Activated naive CD8-positive, alpha-beta T cell (primary cell): ENCODE measurements at regions not wholly inside any gene's neighbourhood (a gene's known extent, or its start where the extent isn't known, plus 50 kb on each side); places are given as distances from the start of the nearest gene placed in this dataset.

Source experiments
- H3K27ac Mint-ChIP-seq: one replicate; pipeline ENCODE4 v1.8.0; 2021; ENCODE audit warnings: mixed read lengths
- H3K27me3 Mint-ChIP-seq: one replicate; pipeline ENCODE4 v1.8.0; 2021; ENCODE audit warnings: mixed read lengths
- H3K36me3 Mint-ChIP-seq: one replicate; pipeline ENCODE4 v1.8.0; 2021; ENCODE audit warnings: mixed read lengths
- H3K4me1 Mint-ChIP-seq: one replicate; pipeline ENCODE4 v1.8.0; 2021; ENCODE audit warnings: low read depth, mixed read lengths
- H3K4me3 Mint-ChIP-seq: one replicate; pipeline ENCODE4 v1.8.0; 2021; ENCODE audit warnings: mild to moderate bottlenecking, mixed read lengths
- H3K9me3 Mint-ChIP-seq: one replicate; pipeline ENCODE4 v1.8.0; 2021; ENCODE audit warnings: low read depth, mixed read lengths

DNA sequence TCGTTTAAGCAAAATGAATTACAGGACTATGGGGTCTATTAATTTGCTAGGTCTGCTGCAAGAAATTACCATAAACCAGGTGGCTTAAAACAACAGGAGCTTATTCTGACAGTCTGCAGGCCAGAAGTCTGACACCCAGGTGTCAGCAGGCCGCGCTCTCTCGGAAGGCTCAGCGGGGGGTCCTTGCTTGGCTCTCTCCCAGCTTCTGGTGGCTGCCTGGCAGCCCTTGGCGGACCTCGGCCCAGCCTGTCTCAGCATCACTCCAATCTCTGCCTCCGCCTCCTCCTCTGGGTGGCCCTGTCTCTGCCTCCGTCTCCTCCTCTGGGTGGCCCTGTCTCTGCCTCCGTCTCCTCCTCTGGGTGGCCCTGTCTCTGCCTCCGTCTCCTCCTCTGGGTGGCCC, 580.5 kb upstream of the FAT1 start:
- H3K4me1 Mint-ChIP-seq = no peaks in the 10 kb centered on the region
- H3K4me3 Mint-ChIP-seq = no peak overlapping the region

DNA sequence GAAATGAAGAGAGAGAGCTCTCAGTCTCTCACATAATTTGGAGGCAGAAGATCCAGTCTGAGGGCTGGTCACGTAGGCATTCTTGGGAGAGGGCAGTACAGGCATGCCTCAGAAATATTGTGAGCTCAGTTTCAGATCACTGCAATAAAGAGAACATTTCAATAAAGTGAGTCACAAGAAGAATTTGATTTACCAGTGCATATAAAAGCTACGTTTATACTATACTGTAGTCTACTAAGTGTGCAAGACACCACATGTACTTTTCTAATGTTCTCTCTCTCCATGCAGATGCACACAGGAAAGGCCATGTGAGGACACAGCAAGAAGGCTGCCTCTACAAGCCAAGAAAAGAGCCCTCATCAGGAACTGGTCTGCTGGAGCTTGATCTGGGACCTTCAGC, 583.5 kb upstream of the FAT1 start:
- no peak overlapping the region for H3K27ac Mint-ChIP-seq
- H3K9me3 Mint-ChIP-seq = peaks cover 19% of the 10 kb centered on the region
- no peaks in the 10 kb centered on the region for H3K36me3 Mint-ChIP-seq
- H3K4me3 Mint-ChIP-seq = no peak overlapping the region
- H3K4me1 Mint-ChIP-seq = no peaks in the 10 kb centered on the region
- no peaks in the 10 kb centered on the region for H3K27me3 Mint-ChIP-seq

More for the DNA sequence above, 580.5 kb upstream of the FAT1 start:
- H3K27ac Mint-ChIP-seq = no peak overlapping the region
- no peaks in the 10 kb centered on the region for H3K36me3 Mint-ChIP-seq
- H3K27me3 Mint-ChIP-seq = no peaks in the 10 kb centered on the region
- peaks cover 7% of the 10 kb centered on the region for H3K9me3 Mint-ChIP-seq

DNA sequence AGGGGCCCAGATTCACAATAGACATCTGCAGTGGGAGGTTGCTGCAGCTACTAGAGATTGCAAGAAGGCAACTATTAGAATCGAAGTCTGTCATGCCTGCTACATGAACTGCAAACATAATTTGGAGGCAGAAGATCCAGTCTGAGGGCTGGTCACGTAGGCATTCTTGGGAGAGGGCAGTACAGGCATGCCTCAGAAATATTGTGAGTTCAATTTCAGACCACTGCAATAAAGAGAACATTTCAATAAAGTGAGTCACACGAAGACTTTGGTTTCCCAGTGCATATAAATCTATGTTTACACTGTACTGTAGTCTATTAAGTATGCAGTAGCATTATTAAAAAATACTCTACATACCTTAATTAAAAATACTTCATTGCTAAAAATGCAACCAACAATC, 585.8 kb upstream of the FAT1 start:
- H3K4me3 Mint-ChIP-seq = no peak overlapping the region
- no peaks in the 10 kb centered on the region for H3K27me3 Mint-ChIP-seq

GRCh38 chr4:187312299-187312698, 588.6 kb upstream of the FAT1 start:
- no peaks in the 10 kb centered on the region for H3K4me1 Mint-ChIP-seq
- no peaks in the 10 kb centered on the region for H3K27me3 Mint-ChIP-seq
- H3K36me3 Mint-ChIP-seq = no peaks in the 10 kb centered on the region
- peaks cover 23% of the 10 kb centered on the region for H3K9me3 Mint-ChIP-seq
- no peak overlapping the region for H3K27ac Mint-ChIP-seq
- H3K4me3 Mint-ChIP-seq = no peak overlapping the region

More for the DNA sequence above, 585.8 kb upstream of the FAT1 start:
- Mint-ChIP-seq H3K4me1 (no peaks in the 10 kb centered on the region), H3K9me3 (peaks cover 22% of the 10 kb centered on the region), H3K27ac (no peak overlapping the region), H3K36me3 (no peaks in the 10 kb centered on the region)

- Mint-ChIP-seq H3K27me3 (no peaks in the 10 kb centered on the region), H3K36me3 (no peaks in the 10 kb centered on the region), H3K9me3 (peaks cover 8% of the 10 kb centered on the region), H3K27ac (no peak overlapping the region), H3K4me1 (no peaks in the 10 kb centered on the region), H3K4me3 (no peak overlapping the region)
These were observed 594.1 kb upstream of the FAT1 start for GRCh38 chr4:187317799-187318198.

- Mint-ChIP-seq H3K4me1 (no peaks in the 10 kb centered on the region), H3K36me3 (no peaks in the 10 kb centered on the region), H3K27me3 (no peaks in the 10 kb centered on the region), H3K27ac (no peak overlapping the region), H3K9me3 (peaks cover 4% of the 10 kb centered on the region), H3K4me3 (no peak overlapping the region)
These were observed 598.1 kb upstream of the FAT1 start for GRCh38 chr4:187321711-187322110.

- H3K9me3 Mint-ChIP-seq = no peaks in the 10 kb centered on the region
- H3K4me1 Mint-ChIP-seq = no peaks in the 10 kb centered on the region
- no peaks in the 10 kb centered on the region for H3K27me3 Mint-ChIP-seq
These were observed 608.5 kb upstream of the FAT1 start for GRCh38 chr4:187332141-187332540.

DNA sequence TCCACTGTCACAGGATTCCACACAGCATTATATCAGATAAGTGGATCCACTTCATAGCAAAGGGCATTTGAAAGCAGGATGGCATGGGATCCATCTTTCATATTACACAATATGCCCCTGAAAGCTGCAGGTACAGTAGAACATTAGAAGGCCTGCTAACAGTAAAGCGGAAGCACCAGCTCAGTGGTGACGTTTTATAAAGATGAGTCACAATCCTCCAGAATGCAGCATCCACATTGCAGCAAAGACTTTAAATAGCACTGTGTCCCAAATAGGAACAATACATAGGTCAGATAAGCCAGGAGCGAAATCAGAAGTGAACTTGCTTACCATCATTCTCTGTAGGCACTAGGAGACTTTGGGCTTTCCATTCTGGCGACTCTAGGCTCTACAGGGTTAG, 609.5 kb upstream of the FAT1 start:
- H3K4me3 Mint-ChIP-seq = no peak overlapping the region
- no peak overlapping the region for H3K27ac Mint-ChIP-seq
- no peaks in the 10 kb centered on the region for H3K27me3 Mint-ChIP-seq
- no peaks in the 10 kb centered on the region for H3K9me3 Mint-ChIP-seq
- no peaks in the 10 kb centered on the region for H3K4me1 Mint-ChIP-seq
- H3K36me3 Mint-ChIP-seq = no peaks in the 10 kb centered on the region

More at GRCh38 chr4:187332141-187332540, 608.5 kb upstream of the FAT1 start:
- H3K4me3 Mint-ChIP-seq = no peak overlapping the region
- H3K36me3 Mint-ChIP-seq = no peaks in the 10 kb centered on the region
- no peak overlapping the region for H3K27ac Mint-ChIP-seq

GRCh38 chr4:187335339-187335738, 611.7 kb upstream of the FAT1 start:
- Mint-ChIP-seq H3K4me1 (no peaks in the 10 kb centered on the region), H3K9me3 (peaks cover 4% of the 10 kb centered on the region), H3K27me3 (no peaks in the 10 kb centered on the region), H3K27ac (no peak overlapping the region), H3K4me3 (no peak overlapping the region), H3K36me3 (no peaks in the 10 kb centered on the region)

- Mint-ChIP-seq H3K4me1 (no peaks in the 10 kb centered on the region), H3K36me3 (no peaks in the 10 kb centered on the region), H3K9me3 (peaks cover 13% of the 10 kb centered on the region), H3K27ac (no peak overlapping the region), H3K27me3 (no peaks in the 10 kb centered on the region), H3K4me3 (no peak overlapping the region)
These were observed 631.1 kb upstream of the FAT1 start for GRCh38 chr4:187354740-187355139.

DNA sequence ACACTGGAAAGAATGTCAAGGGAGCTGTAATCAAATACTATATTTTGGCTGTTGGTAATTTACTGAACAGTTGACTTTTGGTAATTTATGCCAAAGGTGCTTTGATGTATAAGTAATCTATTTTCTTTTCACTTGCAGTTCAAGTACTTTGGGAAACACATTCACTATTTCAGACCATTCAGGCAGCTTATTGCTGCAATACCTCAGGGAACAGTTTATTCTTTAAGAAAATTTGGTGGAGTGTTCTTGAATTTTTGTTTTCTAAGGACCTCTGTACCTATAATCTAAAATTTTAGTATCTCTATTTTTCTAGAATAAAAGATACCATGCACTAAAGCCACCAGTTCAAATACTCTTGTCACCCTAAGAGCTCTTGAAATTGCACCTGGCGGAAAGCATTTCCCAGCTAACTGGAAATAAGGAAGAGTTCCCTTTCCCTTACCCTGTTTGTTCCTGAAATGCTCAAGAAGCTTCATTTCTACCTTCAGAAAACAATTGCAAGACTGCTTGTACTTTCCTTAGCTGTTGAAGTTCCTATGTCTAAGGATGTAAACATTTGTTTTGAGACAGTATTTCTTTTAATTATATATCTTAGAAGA, 633.5 kb upstream of the FAT1 start:
- Mint-ChIP-seq H3K36me3 (no peaks in the 10 kb centered on the region), H3K9me3 (peaks cover 17% of the 10 kb centered on the region), H3K4me3 (no peak overlapping the region), H3K27me3 (no peaks in the 10 kb centered on the region), H3K27ac (no peak overlapping the region), H3K4me1 (no peaks in the 10 kb centered on the region)

DNA sequence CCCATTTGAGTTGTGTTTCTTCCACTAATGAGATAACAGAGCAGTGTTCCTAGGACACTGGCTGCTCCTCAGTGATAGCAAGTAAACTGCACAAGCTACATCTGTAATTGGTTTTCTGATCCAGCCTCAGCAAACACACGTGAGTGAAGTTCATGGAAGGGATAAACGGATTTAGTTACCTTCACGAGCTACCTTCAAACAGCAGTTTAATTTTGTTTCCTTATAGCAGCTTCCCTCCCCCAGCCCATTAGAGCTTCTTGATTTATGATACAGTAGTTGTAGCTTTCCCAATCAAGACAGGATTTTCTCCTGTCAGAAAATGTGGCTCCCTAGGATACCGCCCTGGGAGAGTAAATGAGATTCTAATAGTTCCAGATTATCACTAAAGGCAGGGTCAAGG, 634.2 kb upstream of the FAT1 start:
- no peaks in the 10 kb centered on the region for H3K4me1 Mint-ChIP-seq
- H3K27me3 Mint-ChIP-seq = no peaks in the 10 kb centered on the region
- no peaks in the 10 kb centered on the region for H3K36me3 Mint-ChIP-seq
- peaks cover 17% of the 10 kb centered on the region for H3K9me3 Mint-ChIP-seq
- no peak overlapping the region for H3K4me3 Mint-ChIP-seq
- H3K27ac Mint-ChIP-seq = no peak overlapping the region

DNA sequence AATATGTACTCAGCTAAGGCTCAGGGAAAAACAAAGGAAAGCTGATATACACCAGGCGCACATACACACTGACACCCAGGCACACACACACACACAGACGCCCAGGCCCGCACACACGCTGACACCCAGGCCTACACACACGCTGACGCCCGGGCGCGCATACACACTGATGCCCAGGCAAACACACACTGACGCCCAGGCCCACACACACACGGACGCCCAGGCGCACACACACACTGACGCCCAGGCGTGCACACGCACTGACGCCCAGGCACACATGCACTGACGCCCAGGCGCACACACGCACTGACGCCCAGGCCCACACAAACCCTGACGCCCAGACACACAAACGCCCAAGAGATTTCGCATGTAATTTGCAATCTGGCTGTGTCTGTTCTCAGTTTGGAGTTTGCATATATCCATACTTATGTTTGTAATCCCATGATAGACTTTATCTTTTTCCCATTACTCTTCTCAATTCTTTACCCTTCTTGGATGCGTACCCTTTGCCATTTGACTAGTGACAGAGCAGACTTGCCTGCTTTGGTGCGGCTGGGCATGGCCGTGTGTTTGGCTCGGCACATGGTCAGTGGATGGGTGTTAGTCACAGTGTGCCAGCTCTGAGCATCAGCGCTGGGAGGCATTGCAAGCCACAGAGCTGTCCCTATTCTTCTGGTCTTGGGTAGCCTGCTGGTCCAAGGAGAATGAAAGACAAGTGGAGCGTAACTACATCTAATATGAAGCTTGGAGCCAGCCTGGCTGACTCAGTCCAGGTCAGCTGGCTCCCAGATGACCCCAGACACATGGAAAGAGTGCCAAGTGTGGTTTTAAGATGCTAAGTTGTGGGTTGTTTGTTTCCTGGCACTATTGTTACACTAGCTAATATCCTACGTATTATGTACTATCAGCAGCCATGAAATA, 632.4 kb upstream of the ZFP42 start:
- Mint-ChIP-seq H3K27me3 (no peaks in the 10 kb centered on the region), H3K36me3 (no peaks in the 10 kb centered on the region), H3K27ac (no peak overlapping the region), H3K9me3 (peaks cover 14% of the 10 kb centered on the region), H3K4me3 (no peak overlapping the region), H3K4me1 (no peaks in the 10 kb centered on the region)

GRCh38 chr4:187364401-187364800, 631.2 kb upstream of the ZFP42 start:
- Mint-ChIP-seq H3K27me3 (no peaks in the 10 kb centered on the region), H3K4me1 (no peaks in the 10 kb centered on the region), H3K9me3 (peaks cover 12% of the 10 kb centered on the region), H3K4me3 (no peak overlapping the region), H3K36me3 (no peaks in the 10 kb centered on the region), H3K27ac (no peak overlapping the region)

- Mint-ChIP-seq H3K9me3 (peaks cover 10% of the 10 kb centered on the region), H3K27me3 (no peaks in the 10 kb centered on the region), H3K4me1 (no peaks in the 10 kb centered on the region), H3K36me3 (no peaks in the 10 kb centered on the region), H3K27ac (no peak overlapping the region), H3K4me3 (no peak overlapping the region)
These were observed 630.7 kb upstream of the ZFP42 start for GRCh38 chr4:187364851-187365250.
